Endodermal cell (in vitro differentiated cells): ENCODE measurements at regions not wholly inside any gene's neighbourhood (a gene's known extent, or its start where the extent isn't known, plus 50 kb on each side); places are given as distances from the start of the nearest gene placed in this dataset.

ENCODE experiments used
- DNase-seq: peaks from one replicate; pipeline ENCODE4 v3.0.0-alpha.2; 2017
- H3K27ac ChIP-seq: 2 replicates; pipeline ENCODE4 v1.5.1; 2013; ENCODE audit warnings: mild to moderate bottlenecking, low read depth, low read length, moderate library complexity
- H3K27me3 ChIP-seq: 2 replicates; pipeline ENCODE4 v1.6.1; 2013; ENCODE audit warnings: mild to moderate bottlenecking, low read length, moderate library complexity; ENCODE audit not compliant: insufficient read depth, control insufficient read depth, poor library complexity, severe bottlenecking
- H3K36me3 ChIP-seq: 2 replicates; pipeline ENCODE4 v1.7.0; 2013; ENCODE audit warnings: mild to moderate bottlenecking, low read length, moderate library complexity; ENCODE audit not compliant: control insufficient read depth, insufficient read depth
- H3K4me1 ChIP-seq: one replicate; pipeline ENCODE4 v1.7.0; 2013; ENCODE audit warnings: low read length; ENCODE audit not compliant: control insufficient read depth, insufficient read depth
- H3K4me3 ChIP-seq: 2 replicates; pipeline ENCODE4 v1.5.1; 2013; ENCODE audit warnings: mild to moderate bottlenecking, low read length, moderate library complexity
- H3K9ac ChIP-seq: 2 replicates; pipeline ENCODE4 v1.6.1; 2013; ENCODE audit warnings: mild to moderate bottlenecking, low read length, moderate library complexity; ENCODE audit not compliant: poor library complexity, severe bottlenecking; ENCODE audit errors: extremely low read depth
- H3K9me3 ChIP-seq: 2 replicates; pipeline ENCODE4 v1.6.1; 2013; ENCODE audit warnings: mild to moderate bottlenecking, low read length, moderate library complexity; ENCODE audit not compliant: control insufficient read depth
- H3K27ac Mint-ChIP-seq: 2 replicates; pipeline ENCODE4 v1.8.0; 2020; ENCODE audit warnings: mixed read lengths
- H3K27me3 Mint-ChIP-seq: 2 replicates; pipeline ENCODE4 v1.8.0; 2021; ENCODE audit warnings: mild to moderate bottlenecking, mixed read lengths; ENCODE audit not compliant: insufficient read depth
- H3K36me3 Mint-ChIP-seq: 2 replicates; pipeline ENCODE4 v1.8.0; 2020; ENCODE audit warnings: low read depth, mixed read lengths
- H3K4me1 Mint-ChIP-seq: 2 replicates; pipeline ENCODE4 v1.8.0; 2020; ENCODE audit warnings: mixed read lengths
- H3K4me3 Mint-ChIP-seq: 2 replicates; pipeline ENCODE4 v1.8.0; 2020; ENCODE audit warnings: mild to moderate bottlenecking, moderate library complexity, mixed read lengths
- H3K9me3 Mint-ChIP-seq: 2 replicates; pipeline ENCODE4 v1.8.0; 2020; ENCODE audit warnings: mild to moderate bottlenecking, mixed read lengths
- WGBS, 2 experiments: methylation state at CpG; one replicate each; pipeline versions ENCODE4 v1.1.5 to v1.1.7; 2013; ENCODE audit warnings: missing lambda C conversion rate in 2 of 2, mixed read lengths in 1 of 2; ENCODE audit not compliant: insufficient coverage in 1 of 2, insufficient read length in 1 of 2; 5-methylcytosine and 5-hydroxymethylcytosine counted together
- TF ChIP-seq, protein P1 (sequence below): fragments of 200-600 bp; sonication (generic); conservative IDR thresholded peaks from 2 replicates; pipeline ENCODE4 v1.5.0; 2021; ENCODE audit warnings: antibody characterized with exemption, mild to moderate bottlenecking

- no peaks in the 10 kb centered on the region for H3K36me3 ChIP-seq
- no peaks in the 10 kb centered on the region for H3K9me3 Mint-ChIP-seq
- no peaks in the 10 kb centered on the region for H3K9me3 ChIP-seq
- no peak for DNase-seq
- H3K4me1 Mint-ChIP-seq = no peaks in the 10 kb centered on the region
- H3K4me3 Mint-ChIP-seq = no peak overlapping the region
- H3K4me3 ChIP-seq = no peak overlapping the region
- no peak overlapping the region for H3K9ac ChIP-seq
- no peaks in the 10 kb centered on the region for H3K36me3 Mint-ChIP-seq
- H3K27ac Mint-ChIP-seq = no peak overlapping the region
- H3K27me3 ChIP-seq = no peaks in the 10 kb centered on the region
- H3K27me3 Mint-ChIP-seq = peaks cover 4% of the 10 kb centered on the region
- WGBS, 2 experiments = 56 to 80% methylated on average over 1 to 3 of the region's 3 CpGs
- H3K27ac ChIP-seq = no peak overlapping the region
- no peaks in the 10 kb centered on the region for H3K4me1 ChIP-seq
- TF ChIP-seq, protein P1, sequence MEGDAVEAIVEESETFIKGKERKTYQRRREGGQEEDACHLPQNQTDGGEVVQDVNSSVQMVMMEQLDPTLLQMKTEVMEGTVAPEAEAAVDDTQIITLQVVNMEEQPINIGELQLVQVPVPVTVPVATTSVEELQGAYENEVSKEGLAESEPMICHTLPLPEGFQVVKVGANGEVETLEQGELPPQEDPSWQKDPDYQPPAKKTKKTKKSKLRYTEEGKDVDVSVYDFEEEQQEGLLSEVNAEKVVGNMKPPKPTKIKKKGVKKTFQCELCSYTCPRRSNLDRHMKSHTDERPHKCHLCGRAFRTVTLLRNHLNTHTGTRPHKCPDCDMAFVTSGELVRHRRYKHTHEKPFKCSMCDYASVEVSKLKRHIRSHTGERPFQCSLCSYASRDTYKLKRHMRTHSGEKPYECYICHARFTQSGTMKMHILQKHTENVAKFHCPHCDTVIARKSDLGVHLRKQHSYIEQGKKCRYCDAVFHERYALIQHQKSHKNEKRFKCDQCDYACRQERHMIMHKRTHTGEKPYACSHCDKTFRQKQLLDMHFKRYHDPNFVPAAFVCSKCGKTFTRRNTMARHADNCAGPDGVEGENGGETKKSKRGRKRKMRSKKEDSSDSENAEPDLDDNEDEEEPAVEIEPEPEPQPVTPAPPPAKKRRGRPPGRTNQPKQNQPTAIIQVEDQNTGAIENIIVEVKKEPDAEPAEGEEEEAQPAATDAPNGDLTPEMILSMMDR = no peak
These were observed 758.4 kb downstream of the KCNA4 start for GRCh38 chr11:29258411-29258810.

GRCh38 chr11:29256580-29256979 is 760.2 kb downstream of the KCNA4 start:
- Mint-ChIP-seq H3K27ac (no peak overlapping the region), H3K4me1 (no peaks in the 10 kb centered on the region), H3K36me3 (no peaks in the 10 kb centered on the region), H3K27me3 (peaks cover 4% of the 10 kb centered on the region), H3K9me3 (no peaks in the 10 kb centered on the region), H3K4me3 (no peak overlapping the region)
- Histone ChIP-seq H3K27ac (no peak overlapping the region), H3K9ac (no peak overlapping the region), H3K9me3 (no peaks in the 10 kb centered on the region), H3K36me3 (no peaks in the 10 kb centered on the region), H3K4me3 (no peak overlapping the region), H3K4me1 (no peaks in the 10 kb centered on the region), H3K27me3 (no peaks in the 10 kb centered on the region)
- DNase-seq = no peak
- TF ChIP-seq, protein P1 = no peak
- WGBS, 2 experiments = 0% methylated on average over 1 of the region's 1 CpG; no CpG with 5 or more reads in 1 of the 2 experiments

- H3K4me1 ChIP-seq = no peaks in the 10 kb centered on the region
- DNase-seq = no peak
- 81 to 92% methylated on average over 2 of the region's 2 CpGs for WGBS, 2 experiments
- H3K9me3 ChIP-seq = no peaks in the 10 kb centered on the region
- peaks cover 3% of the 10 kb centered on the region for H3K27me3 Mint-ChIP-seq
- H3K27ac Mint-ChIP-seq = no peak overlapping the region
- TF ChIP-seq, protein P1 = no peak
- no peaks in the 10 kb centered on the region for H3K27me3 ChIP-seq
- no peaks in the 10 kb centered on the region for H3K9me3 Mint-ChIP-seq
- no peaks in the 10 kb centered on the region for H3K4me1 Mint-ChIP-seq
- no peak overlapping the region for H3K4me3 ChIP-seq
- H3K27ac ChIP-seq = no peak overlapping the region
- H3K36me3 Mint-ChIP-seq = no peaks in the 10 kb centered on the region
- H3K4me3 Mint-ChIP-seq = no peak overlapping the region
- no peaks in the 10 kb centered on the region for H3K36me3 ChIP-seq
- H3K9ac ChIP-seq = no peak overlapping the region
These were observed 761.4 kb downstream of the KCNA4 start for GRCh38 chr11:29255401-29255800.
